Kidney tubule cell (primary cell): ENCODE measurements at regions not wholly inside any gene's neighbourhood (a gene's known extent, or its start where the extent isn't known, plus 50 kb on each side); places are given as distances from the start of the nearest gene placed in this dataset.
A peak's percentile ranks its signal among the peaks of the same experiment; 100 is the strongest.
"Not testable (repeated sequence)": the region's sequence is repeated elsewhere in the genome, so short reads cannot be mapped to it uniquely, and the experiment has no call there.

Source experiments
- DNase-seq: peaks from one replicate; pipeline ENCODE4 v3.0.0-alpha.2; 2018; ENCODE audit warnings: low spot score

DNA sequence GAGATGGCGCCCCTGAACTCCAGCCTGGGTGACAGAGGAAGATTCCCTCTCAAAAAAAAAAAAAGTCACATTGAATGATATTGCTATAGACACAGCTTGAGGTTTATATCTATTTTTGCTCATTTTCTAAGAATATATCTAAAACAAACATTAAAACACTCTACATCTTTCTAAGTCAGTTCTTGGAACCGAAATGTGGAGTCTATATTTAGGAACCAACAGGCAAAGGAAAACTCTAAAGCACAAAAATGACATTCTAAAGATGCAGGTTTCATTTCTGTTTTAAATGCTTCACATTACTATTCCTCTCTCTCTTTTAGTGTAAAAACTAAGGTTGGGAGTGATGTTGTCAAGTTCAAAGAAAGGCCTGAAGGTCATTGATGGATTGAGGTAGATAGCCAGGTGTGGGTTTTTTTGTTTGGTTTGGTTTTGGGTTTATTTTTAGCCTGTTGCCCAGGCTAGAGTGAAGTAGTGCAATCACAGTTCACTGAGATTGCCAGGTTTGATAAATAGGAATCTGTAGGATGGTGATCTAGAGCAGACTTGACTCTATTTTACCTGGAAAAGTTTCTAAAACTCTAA is 194.0 kb upstream of the RBBP8 start:
- DNase-seq, result no peak

DNA sequence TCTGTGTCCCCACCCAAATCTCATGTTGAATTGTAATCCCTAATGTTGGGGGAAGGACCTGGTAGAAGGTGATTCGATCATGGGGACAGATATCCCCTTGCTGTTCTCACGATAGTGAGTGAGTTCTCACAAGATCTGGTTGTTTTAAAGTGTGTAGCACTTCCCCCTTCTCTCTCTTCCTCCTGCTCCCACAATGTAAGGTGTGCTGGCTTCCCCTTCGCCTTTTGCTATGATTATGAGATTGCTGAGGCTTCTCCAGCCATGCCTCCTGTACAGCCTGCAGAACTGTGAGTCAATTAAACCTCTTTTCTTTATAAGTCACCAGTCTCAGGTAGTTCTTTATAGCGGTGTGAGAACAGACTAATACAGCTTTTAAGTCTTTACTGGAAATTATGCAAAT is 193.3 kb upstream of the RBBP8 start:
- DNase-seq, result no peak

DNA sequence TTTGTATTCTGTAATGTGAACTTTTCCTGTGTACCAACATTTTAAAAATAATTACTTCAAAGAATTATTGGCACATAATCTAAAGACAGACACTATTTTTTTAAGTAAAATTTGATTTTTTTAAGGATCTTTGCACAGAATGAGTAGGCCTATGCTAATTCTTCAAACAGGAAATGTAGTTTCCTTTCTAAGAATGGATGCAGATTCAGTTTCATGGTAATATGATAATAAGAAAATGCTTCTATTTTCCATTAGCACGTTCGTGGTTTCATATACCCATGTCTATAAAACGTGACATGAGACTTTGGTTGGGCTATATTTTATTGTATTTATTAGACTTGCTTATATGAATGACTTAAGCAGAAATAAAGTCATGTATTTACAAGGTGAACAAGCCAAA is 191.8 kb upstream of the RBBP8 start:
- no peak for DNase-seq

DNA sequence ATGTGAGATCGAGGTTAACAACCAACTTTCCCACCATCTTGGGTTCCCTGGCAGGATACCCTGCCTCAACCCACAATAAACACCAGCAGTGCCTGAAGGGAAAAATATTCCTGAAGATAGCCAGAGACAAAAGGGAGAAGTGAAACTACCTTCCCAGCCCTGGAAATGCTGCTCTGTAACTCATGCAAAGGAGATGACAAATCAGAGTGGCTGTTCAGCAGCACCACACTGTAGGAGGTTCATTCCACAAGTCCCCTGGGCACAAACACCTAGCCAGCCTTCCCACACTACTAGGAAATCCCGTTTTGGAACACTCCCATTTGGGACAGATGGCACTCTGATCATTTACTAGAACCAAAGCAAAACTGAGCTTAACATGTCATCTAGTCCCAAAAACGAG is 190.7 kb upstream of the RBBP8 start:
- DNase-seq, result peak; percentile 23

DNA sequence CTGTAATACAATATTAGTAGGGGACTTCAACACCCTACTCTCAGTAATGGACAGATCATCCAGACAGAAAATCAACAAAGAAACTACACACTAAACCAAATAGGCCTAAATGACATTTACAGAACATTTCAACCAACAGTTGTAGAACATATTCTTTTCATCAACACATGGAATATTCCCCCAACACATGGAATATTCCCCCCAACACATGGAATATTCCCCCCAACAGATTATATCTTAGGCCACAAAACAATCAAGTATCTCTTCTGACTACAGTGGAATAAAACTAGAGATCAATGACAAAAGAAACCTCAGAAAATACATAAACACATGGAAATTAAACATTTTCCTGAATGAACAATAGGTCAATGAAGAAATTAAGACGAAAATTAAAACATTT is 187.2 kb upstream of the RBBP8 start:
- no peak for DNase-seq

- DNase-seq, result no peak
Measured at GRCh38 chr18:22752014-22752413, 181.1 kb upstream of the RBBP8 start.

- DNase-seq, result no peak
Measured at GRCh38 chr18:22753130-22753831, 179.8 kb upstream of the RBBP8 start.

GRCh38 chr18:22764005-22764404 is 169.1 kb upstream of the RBBP8 start:
- not testable (repeated sequence) for DNase-seq

DNA sequence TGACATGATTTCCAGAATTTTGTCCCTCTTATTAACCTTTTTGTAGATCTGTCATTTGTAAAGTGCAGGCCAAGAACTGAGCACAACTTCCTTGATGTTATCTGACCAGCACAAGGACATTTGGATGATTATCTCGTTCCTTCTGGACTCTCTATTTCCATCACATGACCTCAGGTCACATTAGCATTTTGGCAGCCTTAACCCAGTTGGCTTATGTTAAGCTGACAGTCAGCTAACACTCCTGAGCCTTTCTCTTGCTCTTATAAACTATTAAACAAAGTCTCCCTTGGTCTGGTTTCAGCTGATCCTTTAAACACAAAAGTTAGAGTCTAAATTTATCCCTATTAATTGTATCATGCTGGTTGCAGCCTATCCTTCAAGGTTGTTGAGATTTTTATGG is 167.2 kb upstream of the RBBP8 start:
- no peak for DNase-seq

GRCh38 chr18:22767653-22768052 is 165.5 kb upstream of the RBBP8 start:
- no peak for DNase-seq

GRCh38 chr18:22773944-22774343 is 159.2 kb upstream of the RBBP8 start:
- DNase-seq, result no peak

GRCh38 chr18:22778996-22779395 is 154.1 kb upstream of the RBBP8 start:
- peak; percentile 23 for DNase-seq

DNA sequence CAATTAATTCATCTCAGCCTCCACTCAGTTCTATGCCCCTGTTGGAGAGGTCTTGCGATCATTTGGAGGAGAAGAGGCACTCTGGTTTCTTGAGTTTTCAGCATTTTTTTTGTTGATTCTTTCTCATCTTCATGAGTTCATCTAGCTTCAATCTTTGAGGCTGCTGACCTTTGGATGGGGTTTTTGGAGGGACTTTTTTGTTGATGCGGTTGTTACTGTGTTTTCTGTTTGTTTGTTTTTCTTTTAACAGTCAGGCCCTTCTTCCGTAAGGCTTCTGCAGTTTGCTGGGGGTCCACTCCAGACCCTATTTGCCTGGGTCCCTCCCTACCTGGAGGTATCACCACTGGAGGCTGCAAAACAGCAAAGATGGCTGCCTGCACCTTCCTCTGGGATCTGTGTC is 149.9 kb upstream of the RBBP8 start:
- no peak for DNase-seq

GRCh38 chr18:22783662-22784076 is 149.5 kb upstream of the RBBP8 start:
- no peak for DNase-seq

GRCh38 chr18:22789052-22789451 is 144.1 kb upstream of the RBBP8 start:
- no peak for DNase-seq

GRCh38 chr18:22789600-22789999 is 143.5 kb upstream of the RBBP8 start:
- peak; percentile 6 for DNase-seq

GRCh38 chr18:22790545-22791309 is 142.4 kb upstream of the RBBP8 start:
- DNase-seq, result no peak

DNA sequence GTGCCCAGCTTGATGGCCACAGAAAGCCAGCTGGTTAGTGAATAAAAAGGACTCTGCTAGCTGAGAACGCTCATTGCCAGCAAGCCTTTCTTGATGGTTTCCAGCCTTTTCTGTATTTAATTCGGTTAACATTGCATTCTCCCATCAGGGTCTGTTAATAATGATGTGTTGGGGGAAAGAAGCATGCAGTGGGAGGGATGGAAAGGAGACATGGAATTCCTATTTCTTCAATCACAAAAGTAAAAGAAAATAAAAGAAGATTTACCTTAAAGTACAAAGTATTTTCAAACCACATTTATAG is 141.9 kb upstream of the RBBP8 start:
- DNase-seq, result no peak

DNA sequence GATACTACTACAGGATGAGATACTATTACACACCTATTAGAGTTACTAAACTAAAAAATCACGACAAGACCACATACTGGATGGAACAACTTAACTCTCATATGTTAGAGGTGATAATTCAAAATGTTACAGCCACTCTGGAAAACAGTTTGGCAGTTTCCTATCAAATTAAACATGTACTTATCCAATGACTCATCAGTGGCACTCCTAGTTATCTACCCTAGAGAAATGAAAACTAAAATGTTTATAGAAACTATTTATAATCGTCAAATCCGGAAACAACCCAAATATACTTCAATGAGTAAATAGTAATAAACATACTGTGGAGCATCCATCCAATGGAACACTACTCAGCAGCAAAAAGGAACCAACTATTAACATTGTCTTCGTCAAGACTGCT is 137.0 kb upstream of the RBBP8 start:
- DNase-seq, result no peak

DNA sequence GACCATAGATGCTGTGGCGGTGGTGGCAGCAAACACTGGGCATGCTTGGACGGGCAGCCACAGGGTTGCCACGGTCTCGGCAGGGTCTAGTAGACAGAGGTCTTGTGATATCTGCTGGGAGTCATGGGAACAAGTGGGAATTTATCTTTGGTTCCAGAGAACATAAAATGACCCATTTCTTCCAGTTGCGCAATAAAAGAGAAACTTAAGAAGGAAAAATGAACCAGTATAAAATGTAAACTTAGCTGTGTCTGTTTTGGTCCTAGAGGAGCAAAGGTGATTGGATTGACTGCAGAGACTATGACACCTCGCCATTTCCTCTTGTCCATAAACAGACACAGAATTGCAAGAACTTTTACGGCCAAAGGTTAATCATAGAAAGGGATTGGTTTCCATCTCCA is 132.6 kb upstream of the RBBP8 start:
- no peak for DNase-seq

- DNase-seq, result peak; percentile 58
Measured at GRCh38 chr18:22813648-22814328, 119.3 kb upstream of the RBBP8 start.

- DNase-seq, result no peak
Measured at GRCh38 chr18:22814329-22814703, 118.8 kb upstream of the RBBP8 start.
